SK-N-SH (cell line): ENCODE measurements at regions not wholly inside any gene's neighbourhood (a gene's known extent, or its start where the extent isn't known, plus 50 kb on each side); places are given as distances from the start of the nearest gene placed in this dataset.

Experiments used
- CTCF ChIA-PET: fragments of 300-600, 350-600 bp; formaldehyde crosslinking; extraction: SDS; loops from one replicate; lab custom pipeline; 2021; lab: Yijun Ruan, JAX
- POLR2A ChIA-PET: fragments of 350-600 bp; sonication (Branson Sonifier 250); formaldehyde crosslinking; extraction: SDS; loops from one replicate; lab custom pipeline; 2020; ENCODE audit warnings: antibody characterized with exemption, inconsistent platforms; lab: Yijun Ruan, JAX
- DNase-seq: peaks from one replicate; pipeline ENCODE4 v3.0.0; 2012
- H2AFZ ChIP-seq: fragments of 200-600 bp; sonication (generic); 2 replicates; pipeline ENCODE4 v1.8.1; 2016; ENCODE audit warnings: antibody characterized with exemption, mild to moderate bottlenecking, low read depth
- H3F3A ChIP-seq: fragments of 200-600 bp; sonication (generic); replicated peaks from 2 replicates; pipeline ENCODE3; 2016; ENCODE audit warnings: antibody characterized with exemption, mild to moderate bottlenecking; ENCODE audit not compliant: insufficient read depth
- H3K27ac ChIP-seq, 2 experiments: fragments of 200-500 bp in 1 of 2; fragments of 200-600 bp in 1 of 2; sonication (Bioruptor generic) in 1 of 2; sonication (generic), shearing (Covaris generic) in 1 of 2; 2 replicates each; pipeline versions ENCODE4 v1.5.1 to v1.6.1; 2014 to 2016; ENCODE audit warnings: low read depth in 2 of 2, inconsistent platforms in 1 of 2, low read length in 1 of 2, mild to moderate bottlenecking in 1 of 2, mixed read lengths in 1 of 2
- H3K27me3 ChIP-seq: fragments of 200-600 bp; sonication (generic), shearing (Covaris generic); 2 replicates; pipeline ENCODE4 v1.6.1; 2016; ENCODE audit warnings: mixed run types; ENCODE audit not compliant: insufficient read depth
- H3K36me3 ChIP-seq, 2 experiments: fragments of 200-500 bp in 1 of 2; fragments of 200-600 bp in 1 of 2; sonication (Bioruptor generic) in 1 of 2; sonication (generic) in 1 of 2; replicated peaks in 1 of 2; 2 replicates each; pipeline versions ENCODE3 to v1.5.1; 2014 to 2016; ENCODE audit warnings: low read length in 1 of 2, mild to moderate bottlenecking in 1 of 2; ENCODE audit not compliant: insufficient read depth in 2 of 2, control insufficient read depth in 1 of 2
- H3K4me1 ChIP-seq, 2 experiments: fragments of 200-500 bp in 1 of 2; fragments of 200-600 bp in 1 of 2; sonication (Bioruptor generic) in 1 of 2; sonication (generic), shearing (Covaris generic) in 1 of 2; 2 replicates each; pipeline versions ENCODE4 v1.5.1 to v1.6.1; 2014 to 2016; ENCODE audit warnings: low read depth in 1 of 2, low read length in 1 of 2, mixed run types in 1 of 2; ENCODE audit not compliant: insufficient read depth in 2 of 2, control insufficient read depth in 1 of 2
- H3K4me2 ChIP-seq: fragments of 200-600 bp; sonication (generic), shearing (Covaris generic); 2 replicates; pipeline ENCODE4 v1.6.1; 2017; ENCODE audit warnings: mixed run types
- H3K4me3 ChIP-seq, 2 experiments: fragments of 200-500 bp in 1 of 2; fragments of 200-600 bp in 1 of 2; sonication (Bioruptor generic) in 1 of 2; sonication (generic), shearing (Covaris generic) in 1 of 2; 2 replicates each; pipeline versions ENCODE4 v1.5.1 to v1.8.1; 2014 to 2016; ENCODE audit warnings: low read depth in 2 of 2, inconsistent platforms in 1 of 2, low read length in 1 of 2, mild to moderate bottlenecking in 1 of 2, mixed read lengths in 1 of 2, moderate library complexity in 1 of 2
- H3K79me2 ChIP-seq: fragments of 200-600 bp; sonication (generic); 2 replicates; pipeline ENCODE4 v1.8.1; 2017; ENCODE audit warnings: mild to moderate bottlenecking; ENCODE audit not compliant: insufficient read depth
- H3K9ac ChIP-seq: fragments of 200-600 bp; sonication (generic); 2 replicates; pipeline ENCODE4 v1.6.1; 2017; ENCODE audit warnings: mixed run types
- H3K9me2 ChIP-seq: fragments of 200-600 bp; sonication (generic); 2 replicates; pipeline ENCODE4 v1.6.1; 2017; ENCODE audit warnings: mixed run types
- H3K9me3 ChIP-seq: fragments of 200-600 bp; sonication (generic); 2 replicates; pipeline ENCODE4 v1.6.1; 2017; ENCODE audit warnings: mixed run types, mild to moderate bottlenecking, moderate library complexity
- H4K20me1 ChIP-seq: fragments of 200-600 bp; sonication (generic); 2 replicates; pipeline ENCODE4 v1.6.1; 2017; ENCODE audit warnings: mild to moderate bottlenecking, mixed run types; ENCODE audit not compliant: insufficient read depth
- CHD2 ChIP-seq: fragments of 150-350 bp; IDR thresholded peaks from 2 replicates; pipeline ENCODE4 v1.6.1; 2018; ENCODE audit warnings: low read length; ENCODE audit not compliant: partially characterized antibody
- EP300 ChIP-seq, 2 experiments: IDR thresholded peaks; 2 replicates each; pipeline versions ENCODE4 v1.4.0 to v1.6.1; 2012; ENCODE audit warnings: borderline replicate concordance in 1 of 2, low read depth in 1 of 2, low read length in 1 of 2
- EZH2phosphoT487 ChIP-seq: fragments of 200-600 bp; sonication (generic); IDR thresholded peaks from 2 replicates; pipeline ENCODE4 v1.6.1; 2017; ENCODE audit warnings: low read depth, mixed run types, mild to moderate bottlenecking, antibody characterized with exemption, moderate library complexity, borderline replicate concordance
- IRF3 ChIP-seq: fragments of 150-350 bp; IDR thresholded peaks from 2 replicates; pipeline ENCODE4 v1.6.1; 2016; ENCODE audit warnings: mild to moderate bottlenecking, low read depth, low read length
- JUND ChIP-seq: IDR thresholded peaks from 2 replicates; pipeline ENCODE4 v1.4.0; 2012
- MAX ChIP-seq: IDR thresholded peaks from 2 replicates; pipeline ENCODE4 v1.4.0; 2012; ENCODE audit warnings: low read depth
- MEF2A ChIP-seq: IDR thresholded peaks from 2 replicates; pipeline ENCODE4 v1.4.0; 2012; ENCODE audit warnings: low read depth, borderline replicate concordance
- MXI1 ChIP-seq: IDR thresholded peaks from 2 replicates; pipeline ENCODE4 v1.6.1; 2012; ENCODE audit warnings: mild to moderate bottlenecking, low read depth, low read length, improper control_type of control experiment
- RCOR1 ChIP-seq: fragments of 150-350 bp; IDR thresholded peaks from 2 replicates; pipeline ENCODE4 v1.6.1; 2017; ENCODE audit warnings: antibody characterized with exemption, low read length
- RFX5 ChIP-seq: IDR thresholded peaks from 2 replicates; pipeline ENCODE4 v1.6.1; 2012; ENCODE audit warnings: mild to moderate bottlenecking, improper control_type of control experiment, low read length
- RXRA ChIP-seq: IDR thresholded peaks from 2 replicates; pipeline ENCODE4 v1.4.0; 2012; ENCODE audit warnings: low read depth, mild to moderate bottlenecking, borderline replicate concordance
- SIN3A ChIP-seq: IDR thresholded peaks from 2 replicates; pipeline ENCODE4 v1.6.1; 2012; ENCODE audit warnings: low read depth, mild to moderate bottlenecking, low read length, moderate library complexity, borderline replicate concordance
- TAF1 ChIP-seq: IDR thresholded peaks from 2 replicates; pipeline ENCODE4 v1.6.1; 2012; ENCODE audit warnings: low read depth, mild to moderate bottlenecking, low read length, moderate library complexity, borderline replicate concordance
- TCF12 ChIP-seq: IDR thresholded peaks from 2 replicates; pipeline ENCODE4 v1.4.0; 2012
- YY1 ChIP-seq: IDR thresholded peaks from 2 replicates; pipeline ENCODE4 v1.4.0; 2012; ENCODE audit warnings: low read depth, mild to moderate bottlenecking
- ZBTB33 ChIP-seq: IDR thresholded peaks from 2 replicates; pipeline ENCODE4 v1.4.0; 2012; ENCODE audit warnings: low read depth, borderline replicate concordance
- WGBS: methylation state at CpG from one replicate; pipeline ENCODE4 v1.1.6; 2017; ENCODE audit warnings: low lambda C conversion rate; 5-methylcytosine and 5-hydroxymethylcytosine counted together

GRCh38 chr10:62964026-62964425 lies 147.9 kb upstream of the EGR2 start:
- no peaks in the 10 kb centered on the region for H4K20me1 ChIP-seq
- H3K4me2 ChIP-seq = no peak overlapping the region
- no peak for DNase-seq
- no peaks in the 10 kb centered on the region for H3K79me2 ChIP-seq
- ChIA-PET POLR2A (no interaction called here), CTCF (interaction anchor here (0.7 kb wide), 1 partner anchor 119 kb away, joined by 3 read pairs; no protein-coding TSS in a partner anchor)
- no peak overlapping the region for H3K4me3 ChIP-seq
- H3K9me3 ChIP-seq = no peaks in the 10 kb centered on the region
- H2AFZ ChIP-seq = no peak overlapping the region
- 37% methylated on average over 4 of the region's 4 CpGs for WGBS
- TF ChIP-seq SIN3A = no peak
- no peak for TF ChIP-seq MAX
- no peak for TF ChIP-seq IRF3
- TF ChIP-seq RXRA = no peak
- H3K9me2 ChIP-seq = no peaks in the 10 kb centered on the region
- no peak overlapping the region for H3K27ac ChIP-seq
- H3K9ac ChIP-seq = no peak overlapping the region
- no peaks in the 10 kb centered on the region for H3K27me3 ChIP-seq
- no peaks in the 10 kb centered on the region for H3K36me3 ChIP-seq
- H3K4me1 ChIP-seq = no peaks in the 10 kb centered on the region
- no peaks in the 10 kb centered on the region for H3F3A ChIP-seq

- CTCF ChIA-PET = no interaction called here
- H3K4me3 ChIP-seq = no peak overlapping the region
- POLR2A ChIA-PET = no interaction called here
- no peaks in the 10 kb centered on the region for H3K9me3 ChIP-seq
- no peak overlapping the region for H3K4me2 ChIP-seq
- no peak for DNase-seq
- no peaks in the 10 kb centered on the region for H4K20me1 ChIP-seq
- no peaks in the 10 kb centered on the region for H3F3A ChIP-seq
- H3K9ac ChIP-seq = no peak overlapping the region
- WGBS = 4% methylated on average over 3 of the region's 3 CpGs
- H3K27me3 ChIP-seq = no peaks in the 10 kb centered on the region
- H3K4me1 ChIP-seq = no peaks in the 10 kb centered on the region
- no peaks in the 10 kb centered on the region for H3K36me3 ChIP-seq
- H2AFZ ChIP-seq = no peak overlapping the region
- TF ChIP-seq EP300 (IDR thresholded peaks at IDR 0.05; ENCODE audit: borderline replicate concordance in 1 of 2, low read depth in 1 of 2, low read length in 1 of 2) = no peak
- no peak for TF ChIP-seq CHD2
- no peak for TF ChIP-seq RFX5
- no peak for TF ChIP-seq RCOR1
- no peak for TF ChIP-seq YY1
- no peak for TF ChIP-seq MEF2A
- TF ChIP-seq, all 33 proteins: peak for 0
- no peaks in the 10 kb centered on the region for H3K9me2 ChIP-seq
- H3K27ac ChIP-seq = no peak overlapping the region
- H3K79me2 ChIP-seq = no peaks in the 10 kb centered on the region
Observed at GRCh38 chr10:62961951-62962523, 145.9 kb upstream of the EGR2 start.

- H4K20me1 ChIP-seq = no peaks in the 10 kb centered on the region
- H3F3A ChIP-seq = no peaks in the 10 kb centered on the region
- no peak overlapping the region for H3K4me2 ChIP-seq
- H3K27ac ChIP-seq = no peak overlapping the region
- no peaks in the 10 kb centered on the region for H3K36me3 ChIP-seq
- POLR2A ChIA-PET = no interaction called here
- H3K4me1 ChIP-seq = no peaks in the 10 kb centered on the region
- H3K9ac ChIP-seq = no peak overlapping the region
- H3K4me3 ChIP-seq = no peak overlapping the region
- H3K9me3 ChIP-seq = no peaks in the 10 kb centered on the region
- no peak for TF ChIP-seq TAF1
- no peak for TF ChIP-seq MXI1
- TF ChIP-seq EZH2phosphoT487 = no peak
- TF ChIP-seq ZBTB33 = no peak
- no peak for TF ChIP-seq JUND
- TF ChIP-seq TCF12 = no peak
- no peak overlapping the region for H2AFZ ChIP-seq
- H3K27me3 ChIP-seq = no peaks in the 10 kb centered on the region
- WGBS = 41% methylated on average over 9 of the region's 9 CpGs
- no peak for DNase-seq
- CTCF ChIA-PET = no interaction called here
- H3K79me2 ChIP-seq = no peaks in the 10 kb centered on the region
- H3K9me2 ChIP-seq = no peaks in the 10 kb centered on the region
Observed at GRCh38 chr10:62960416-62960815, 144.2 kb upstream of the EGR2 start.
